Activated naive CD4-positive, alpha-beta T cell treated with anti-CD3 and anti-CD28 coated beads for 36 hours (primary cell): ENCODE measurements at regions not wholly inside any gene's neighbourhood (a gene's known extent, or its start where the extent isn't known, plus 50 kb on each side); places are given as distances from the start of the nearest gene placed in this dataset.
"Not testable (repeated sequence)": the region's sequence is repeated elsewhere in the genome, so short reads cannot be mapped to it uniquely, and the experiment has no call there.

Source experiments
- CTCF ChIA-PET: fragments of 350-600 bp; sonication (Branson Sonifier 250); formaldehyde crosslinking; loops from one replicate; lab custom pipeline; 2021; ENCODE audit warnings: antibody characterized with exemption; lab: Charles Lee
- DNase-seq: peaks from one replicate; pipeline ENCODE4 v3.0.0-alpha.2; 2020
- H3K27ac Mint-ChIP-seq: one replicate; pipeline ENCODE4 v1.8.0; 2021; ENCODE audit warnings: mild to moderate bottlenecking, mixed read lengths
- H3K27me3 Mint-ChIP-seq: one replicate; pipeline ENCODE4 v1.8.0; 2021; ENCODE audit warnings: low read depth, mixed read lengths
- H3K36me3 Mint-ChIP-seq: one replicate; pipeline ENCODE4 v1.8.0; 2021; ENCODE audit warnings: low read depth, mixed read lengths
- H3K4me1 Mint-ChIP-seq: one replicate; pipeline ENCODE4 v1.8.0; 2021; ENCODE audit warnings: low read depth, mixed read lengths
- H3K4me3 Mint-ChIP-seq: one replicate; pipeline ENCODE4 v1.8.0; 2021; ENCODE audit warnings: mild to moderate bottlenecking, moderate library complexity, mixed read lengths
- H3K9me3 Mint-ChIP-seq: one replicate; pipeline ENCODE4 v1.8.0; 2021; ENCODE audit warnings: mixed read lengths
- intact Hi-C: fragments of 100-400 bp; cut with micrococcal nuclease; formaldehyde crosslinking; loops from one replicate; pipeline ENCODE4 v1.15.1; 2023

- peaks cover 2% of the 10 kb centered on the region for H3K9me3 Mint-ChIP-seq
- H3K27ac Mint-ChIP-seq = no peak overlapping the region
- H3K4me1 Mint-ChIP-seq = no peaks in the 10 kb centered on the region
- no peaks in the 10 kb centered on the region for H3K27me3 Mint-ChIP-seq
- DNase-seq = no peak
- intact Hi-C loops = no loop called here
- CTCF ChIA-PET = no interaction called here
- H3K36me3 Mint-ChIP-seq = no peaks in the 10 kb centered on the region
- H3K4me3 Mint-ChIP-seq = no peak overlapping the region
Measured at GRCh38 chr6:14417377-14417776, 299.8 kb downstream of the CD83 start.

DNA sequence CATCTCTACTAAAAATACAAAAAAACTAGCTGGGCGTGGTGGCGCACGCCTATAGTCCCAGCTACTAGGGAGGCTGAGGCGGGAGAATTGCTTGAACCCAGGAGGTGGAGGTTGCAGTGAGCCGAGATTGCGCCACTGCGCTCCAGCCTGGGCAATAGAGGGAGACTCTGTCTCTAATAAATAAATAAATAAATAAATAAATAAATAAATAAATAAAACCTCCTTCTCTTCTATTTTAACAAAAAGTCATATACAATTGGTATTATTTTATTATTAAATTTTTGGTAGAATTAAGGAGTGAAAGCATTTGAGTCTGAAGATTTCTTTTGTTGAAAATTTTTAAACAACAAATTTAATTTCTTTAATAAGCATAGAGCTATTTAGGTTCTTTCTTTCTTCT lies 301.7 kb downstream of the CD83 start:
- H3K9me3 Mint-ChIP-seq, DNase-seq, H3K36me3 Mint-ChIP-seq, H3K27ac Mint-ChIP-seq, H3K4me3 Mint-ChIP-seq, intact Hi-C loops, H3K27me3 Mint-ChIP-seq: not testable (repeated sequence)
- peaks cover 11% of the 10 kb centered on the region for H3K4me1 Mint-ChIP-seq
- CTCF ChIA-PET = interaction anchor here (0.6 kb wide), 1 partner anchor 30 kb away, joined by 3 read pairs; no protein-coding TSS in a partner anchor

- Mint-ChIP-seq H3K9me3 (no peaks in the 10 kb centered on the region), H3K36me3 (no peaks in the 10 kb centered on the region), H3K4me1 (peaks cover 23% of the 10 kb centered on the region), H3K27ac (no peak overlapping the region), H3K27me3 (no peaks in the 10 kb centered on the region), H3K4me3 (no peak overlapping the region)
- CTCF ChIA-PET = no interaction called here
- no peak for DNase-seq
- intact Hi-C loops = no loop called here
Measured at GRCh38 chr6:14422061-14422460, 304.5 kb downstream of the CD83 start.

- no peaks in the 10 kb centered on the region for H3K9me3 Mint-ChIP-seq
- CTCF ChIA-PET = no interaction called here
- no peaks in the 10 kb centered on the region for H3K27me3 Mint-ChIP-seq
- H3K27ac Mint-ChIP-seq = no peak overlapping the region
- no peak for DNase-seq
- H3K4me3 Mint-ChIP-seq = no peak overlapping the region
- intact Hi-C loops = no loop called here
- H3K36me3 Mint-ChIP-seq = no peaks in the 10 kb centered on the region
- H3K4me1 Mint-ChIP-seq = peaks cover 23% of the 10 kb centered on the region
Measured at GRCh38 chr6:14422917-14423316, 305.3 kb downstream of the CD83 start.

GRCh38 chr6:14423330-14423729 lies 305.8 kb downstream of the CD83 start:
- CTCF ChIA-PET = no interaction called here
- no peak overlapping the region for H3K27ac Mint-ChIP-seq
- H3K4me1 Mint-ChIP-seq = peaks cover 23% of the 10 kb centered on the region
- no peak for DNase-seq
- no peaks in the 10 kb centered on the region for H3K36me3 Mint-ChIP-seq
- H3K9me3 Mint-ChIP-seq = no peaks in the 10 kb centered on the region
- no peak overlapping the region for H3K4me3 Mint-ChIP-seq
- intact Hi-C loops = no loop called here
- no peaks in the 10 kb centered on the region for H3K27me3 Mint-ChIP-seq

DNA sequence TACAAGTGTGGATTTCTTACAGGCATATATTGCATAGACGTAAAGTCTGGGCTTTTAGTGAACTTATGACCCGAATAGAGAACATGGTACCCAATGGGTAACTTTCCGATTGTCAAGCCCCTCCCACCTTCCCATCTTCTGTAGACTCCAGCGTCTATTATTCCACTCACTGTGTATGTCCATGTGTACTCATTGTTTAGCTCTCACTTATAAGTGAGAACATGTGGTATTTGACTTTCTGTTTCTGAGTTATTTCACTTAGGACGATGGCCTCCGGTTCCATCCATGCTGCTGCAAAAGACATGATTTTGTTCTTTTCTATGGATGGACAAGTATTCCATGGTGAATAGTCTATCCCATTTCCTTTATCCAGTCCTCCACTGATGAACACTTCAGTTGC lies 306.4 kb downstream of the CD83 start:
- H3K4me1 Mint-ChIP-seq = peaks cover 23% of the 10 kb centered on the region
- H3K27me3 Mint-ChIP-seq = no peaks in the 10 kb centered on the region
- DNase-seq = no peak
- intact Hi-C loops = loop anchor here (1.0 to 2.0 kb wide), 8 partner anchors 28 to 453 kb away; no protein-coding TSS in a partner anchor
- H3K27ac Mint-ChIP-seq = peak overlapping the region; percentile 57
- H3K9me3 Mint-ChIP-seq = no peaks in the 10 kb centered on the region
- CTCF ChIA-PET = no interaction called here
- H3K36me3 Mint-ChIP-seq = no peaks in the 10 kb centered on the region
- H3K4me3 Mint-ChIP-seq = no peak overlapping the region

- no peaks in the 10 kb centered on the region for H3K36me3 Mint-ChIP-seq
- DNase-seq = no peak
- peaks cover 23% of the 10 kb centered on the region for H3K4me1 Mint-ChIP-seq
- H3K4me3 Mint-ChIP-seq = no peak overlapping the region
- H3K27me3 Mint-ChIP-seq = no peaks in the 10 kb centered on the region
- intact Hi-C loops = loop anchor here (2.0 kb wide), 2 partner anchors 149 to 307 kb away; no protein-coding TSS in a partner anchor
- H3K27ac Mint-ChIP-seq = no peak overlapping the region
- CTCF ChIA-PET = interaction anchor here (0.6 kb wide), 1 partner anchor 648 kb away, joined by 3 read pairs; no protein-coding TSS in a partner anchor
- H3K9me3 Mint-ChIP-seq = no peaks in the 10 kb centered on the region
Measured at GRCh38 chr6:14425805-14426204, 308.2 kb downstream of the CD83 start.

- intact Hi-C loops = no loop called here
- CTCF ChIA-PET = interaction anchor here (0.6 kb wide), 1 partner anchor 647 kb away, joined by 3 read pairs; no protein-coding TSS in a partner anchor
- Mint-ChIP-seq H3K4me3 (no peak overlapping the region), H3K4me1 (peaks cover 23% of the 10 kb centered on the region), H3K27me3 (no peaks in the 10 kb centered on the region), H3K9me3 (no peaks in the 10 kb centered on the region), H3K36me3 (no peaks in the 10 kb centered on the region), H3K27ac (no peak overlapping the region)
- DNase-seq = no peak
Measured at GRCh38 chr6:14426281-14426680, 308.7 kb downstream of the CD83 start.

DNA sequence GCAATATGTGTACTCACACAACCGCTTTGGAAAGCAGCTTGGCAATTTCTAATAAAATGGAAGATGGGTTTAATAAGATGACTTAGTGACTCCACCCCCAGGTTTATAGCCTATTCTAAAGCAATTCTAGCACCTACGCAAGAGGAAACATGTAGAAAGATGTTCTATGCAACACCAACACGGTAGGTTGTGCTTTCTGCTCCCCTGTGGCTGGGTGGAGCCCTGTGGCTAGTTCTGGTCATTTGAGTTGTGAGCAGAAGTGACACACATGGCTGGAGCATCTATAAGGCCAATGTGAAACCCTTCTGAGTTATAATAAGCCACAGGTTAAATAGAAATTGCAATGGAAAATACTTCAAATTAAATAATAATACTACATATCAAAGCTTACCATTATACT lies 310.7 kb downstream of the CD83 start:
- no peak overlapping the region for H3K27ac Mint-ChIP-seq
- no peaks in the 10 kb centered on the region for H3K27me3 Mint-ChIP-seq
- CTCF ChIA-PET = no interaction called here
- DNase-seq = no peak
- no peaks in the 10 kb centered on the region for H3K36me3 Mint-ChIP-seq
- intact Hi-C loops = no loop called here
- H3K4me3 Mint-ChIP-seq = no peak overlapping the region
- H3K9me3 Mint-ChIP-seq = no peaks in the 10 kb centered on the region
- H3K4me1 Mint-ChIP-seq = peaks cover 19% of the 10 kb centered on the region

- peaks cover 11% of the 10 kb centered on the region for H3K4me1 Mint-ChIP-seq
Measured at GRCh38 chr6:14429396-14429795, 311.8 kb downstream of the CD83 start.

DNA sequence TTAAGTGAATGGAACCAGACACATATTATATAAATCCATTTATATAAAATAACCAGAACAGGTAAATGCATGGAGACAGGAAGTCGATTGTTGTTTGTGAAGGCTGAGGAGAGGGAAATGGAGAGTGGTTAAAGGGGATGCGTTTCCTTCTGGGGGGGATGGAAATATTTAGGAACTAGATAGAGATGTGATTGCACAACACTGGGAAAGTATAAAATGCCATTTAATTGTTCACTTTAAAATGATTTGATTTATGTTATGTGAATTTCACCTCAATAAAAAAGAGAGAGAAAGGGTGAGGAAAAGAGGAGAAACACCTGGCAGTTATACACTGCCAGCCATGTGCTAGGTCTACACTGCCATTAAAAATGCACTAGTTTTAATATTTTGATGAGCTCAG lies 312.6 kb downstream of the CD83 start:
- no peaks in the 10 kb centered on the region for H3K27me3 Mint-ChIP-seq
- peaks cover 2% of the 10 kb centered on the region for H3K4me1 Mint-ChIP-seq
- H3K4me3 Mint-ChIP-seq = no peak overlapping the region
- no peak for DNase-seq
- H3K36me3 Mint-ChIP-seq = no peaks in the 10 kb centered on the region
- CTCF ChIA-PET = no interaction called here
- intact Hi-C loops = no loop called here
- no peaks in the 10 kb centered on the region for H3K9me3 Mint-ChIP-seq
- no peak overlapping the region for H3K27ac Mint-ChIP-seq

More at GRCh38 chr6:14429396-14429795, 311.8 kb downstream of the CD83 start:
- intact Hi-C loops = no loop called here
- Mint-ChIP-seq H3K9me3 (no peaks in the 10 kb centered on the region), H3K4me3 (no peak overlapping the region), H3K27me3 (no peaks in the 10 kb centered on the region), H3K36me3 (no peaks in the 10 kb centered on the region), H3K27ac (no peak overlapping the region)
- no peak for DNase-seq
- CTCF ChIA-PET = no interaction called here

DNA sequence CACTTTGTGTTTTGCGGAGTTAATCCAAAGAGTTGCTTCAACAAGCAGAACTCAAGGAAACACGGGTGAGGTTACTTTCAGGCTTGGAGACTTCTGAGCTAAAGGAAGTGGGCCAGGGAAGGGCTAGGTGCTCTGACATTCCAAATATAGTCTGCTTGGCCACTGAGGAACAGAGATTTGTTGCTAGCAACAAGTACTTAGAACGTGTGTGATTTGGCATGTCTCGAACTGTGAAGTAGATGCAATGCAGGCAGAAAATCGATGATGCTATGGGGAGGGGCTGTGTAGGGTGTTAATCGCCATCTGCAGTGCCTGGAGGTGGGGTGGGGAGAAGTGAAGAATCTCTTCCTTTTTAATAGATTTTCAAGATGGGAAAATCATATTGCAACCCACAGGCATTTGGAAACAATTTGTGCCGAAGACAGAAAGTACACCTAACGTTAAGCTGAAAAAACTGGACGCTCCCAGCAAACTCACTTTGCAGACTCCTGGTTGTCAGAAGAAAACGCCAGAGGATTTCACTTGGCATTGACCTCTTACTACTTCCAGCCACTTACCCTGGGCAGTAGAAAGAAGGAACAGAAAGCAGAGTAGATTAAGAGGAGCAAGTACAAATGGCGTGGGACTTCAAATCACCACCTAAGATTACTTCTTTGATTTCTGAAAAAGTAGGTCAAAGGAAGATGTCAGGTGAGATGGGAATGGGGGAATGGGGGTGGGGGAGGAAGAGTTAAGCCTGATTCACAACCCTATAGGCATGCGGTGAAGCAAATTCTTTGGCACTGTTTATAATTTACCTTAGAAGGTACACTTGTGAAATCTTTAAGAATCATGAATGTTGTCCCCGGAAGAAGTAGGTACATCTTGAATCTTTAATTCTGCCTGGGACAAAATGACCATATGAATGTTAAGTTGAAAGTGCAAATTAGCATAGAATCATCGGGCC lies 314.1 kb downstream of the CD83 start:
- Mint-ChIP-seq H3K27ac (no peak overlapping the region), H3K4me3 (no peak overlapping the region), H3K4me1 (no peaks in the 10 kb centered on the region), H3K9me3 (no peaks in the 10 kb centered on the region), H3K27me3 (no peaks in the 10 kb centered on the region), H3K36me3 (no peaks in the 10 kb centered on the region)
- CTCF ChIA-PET = no interaction called here
- DNase-seq = no peak
- intact Hi-C loops = no loop called here
